HPDE6-E6E7 (cell line): ENCODE measurements at regions not wholly inside any gene's neighbourhood (a gene's known extent, or its start where the extent isn't known, plus 50 kb on each side); places are given as distances from the start of the nearest gene placed in this dataset.
A peak's percentile ranks its signal among the peaks of the same experiment; 100 is the strongest.

Source experiments
- DNase-seq: peaks from one replicate; pipeline ENCODE4 v3.0.0; 2011; ENCODE audit warnings: missing footprints; ENCODE audit errors: extremely low spot score

- DNase-seq = no peak
These were observed 50.2 kb upstream of the CCND2 start for GRCh38 chr12:4223273-4223845.

- DNase-seq = no peak
These were observed 52.3 kb upstream of the CCND2 start for GRCh38 chr12:4221258-4221620.

DNA sequence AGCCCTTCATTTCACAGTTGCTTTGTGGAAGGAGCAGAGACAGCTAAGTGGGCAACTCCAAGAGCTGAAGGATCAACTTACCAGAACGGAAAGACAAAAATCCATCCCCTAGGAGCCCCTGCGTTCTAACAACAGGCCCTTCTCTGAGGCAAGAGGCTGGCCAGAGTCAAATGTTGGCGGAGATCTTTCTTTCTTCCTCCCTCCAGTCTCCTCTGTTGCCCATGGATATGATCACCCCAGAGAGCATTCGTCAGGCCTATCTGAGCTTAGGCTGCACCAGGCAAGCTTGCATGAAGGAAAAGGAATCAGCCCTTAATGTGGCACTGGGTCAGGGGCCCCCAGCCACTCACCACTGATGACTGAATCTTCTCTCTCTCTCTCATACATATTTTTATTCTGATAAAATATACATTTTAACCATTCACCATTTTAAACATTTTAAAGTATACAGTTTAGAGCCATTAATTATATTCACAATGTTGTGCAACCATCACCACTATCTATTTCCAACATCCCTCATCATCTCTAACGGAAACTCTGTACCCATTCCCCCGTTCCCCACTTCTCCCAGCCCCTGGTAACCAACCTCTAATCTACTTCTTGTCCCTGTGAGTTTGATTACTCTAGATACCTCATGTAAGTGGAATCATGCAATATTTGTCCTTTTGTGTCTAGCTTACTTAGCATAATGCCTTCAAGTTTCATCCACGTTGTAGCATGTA, 52.9 kb upstream of the CCND2 start:
- no peak for DNase-seq

DNA sequence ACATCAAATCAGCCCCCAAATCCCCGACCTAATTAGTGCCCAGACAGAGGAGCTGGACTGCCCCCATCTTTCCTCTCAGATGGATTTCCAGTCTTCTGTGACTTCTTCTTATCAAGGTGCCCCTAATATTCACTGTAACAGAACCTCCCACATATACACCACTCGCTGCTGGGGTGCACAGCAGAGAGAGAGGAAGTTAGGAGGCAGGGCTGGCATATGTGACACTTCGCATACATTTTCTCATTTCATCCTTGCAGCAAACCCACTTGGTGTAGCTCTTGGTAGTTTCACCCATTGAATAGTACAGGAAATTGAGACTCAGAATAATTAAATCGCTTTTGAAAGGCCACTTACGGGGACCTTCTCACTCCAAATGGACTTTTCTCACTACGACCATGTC, 56.5 kb upstream of the CCND2 start:
- DNase-seq = no peak

DNA sequence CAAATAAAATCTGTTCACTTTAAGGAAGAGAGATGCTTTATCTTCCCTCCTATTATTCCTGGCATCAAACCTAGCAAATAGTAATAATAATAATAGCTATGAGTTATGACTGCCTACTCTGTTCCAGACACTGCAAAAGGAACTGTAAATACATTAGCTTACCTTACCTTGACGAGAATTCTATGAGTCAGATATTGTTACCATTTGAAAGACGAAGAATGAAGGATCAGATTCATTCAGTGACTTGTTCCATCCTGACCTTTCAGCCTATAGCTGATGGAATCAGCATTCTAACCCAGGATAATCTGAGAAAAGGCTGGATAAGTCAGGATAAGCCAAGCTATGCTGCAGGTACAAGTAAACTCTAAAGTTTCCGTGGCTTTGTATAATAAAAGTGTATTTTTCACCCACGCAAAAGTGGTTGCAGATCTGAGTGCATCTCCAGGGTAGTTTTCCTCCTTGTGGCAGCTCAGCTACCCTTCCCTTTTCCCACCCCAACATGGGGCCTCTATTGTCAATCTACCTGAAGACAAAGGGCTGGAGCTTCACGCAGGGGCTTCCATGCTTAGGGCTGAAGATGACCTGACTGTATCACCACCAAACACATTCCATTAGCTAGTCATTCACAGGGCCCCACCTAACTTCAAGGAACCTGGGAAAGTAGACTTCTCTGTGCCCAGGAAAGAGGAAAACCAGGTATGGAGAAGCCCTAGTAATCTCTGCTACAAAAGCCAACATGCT, 57.2 kb upstream of the CCND2 start:
- DNase-seq = peak; percentile 17

DNA sequence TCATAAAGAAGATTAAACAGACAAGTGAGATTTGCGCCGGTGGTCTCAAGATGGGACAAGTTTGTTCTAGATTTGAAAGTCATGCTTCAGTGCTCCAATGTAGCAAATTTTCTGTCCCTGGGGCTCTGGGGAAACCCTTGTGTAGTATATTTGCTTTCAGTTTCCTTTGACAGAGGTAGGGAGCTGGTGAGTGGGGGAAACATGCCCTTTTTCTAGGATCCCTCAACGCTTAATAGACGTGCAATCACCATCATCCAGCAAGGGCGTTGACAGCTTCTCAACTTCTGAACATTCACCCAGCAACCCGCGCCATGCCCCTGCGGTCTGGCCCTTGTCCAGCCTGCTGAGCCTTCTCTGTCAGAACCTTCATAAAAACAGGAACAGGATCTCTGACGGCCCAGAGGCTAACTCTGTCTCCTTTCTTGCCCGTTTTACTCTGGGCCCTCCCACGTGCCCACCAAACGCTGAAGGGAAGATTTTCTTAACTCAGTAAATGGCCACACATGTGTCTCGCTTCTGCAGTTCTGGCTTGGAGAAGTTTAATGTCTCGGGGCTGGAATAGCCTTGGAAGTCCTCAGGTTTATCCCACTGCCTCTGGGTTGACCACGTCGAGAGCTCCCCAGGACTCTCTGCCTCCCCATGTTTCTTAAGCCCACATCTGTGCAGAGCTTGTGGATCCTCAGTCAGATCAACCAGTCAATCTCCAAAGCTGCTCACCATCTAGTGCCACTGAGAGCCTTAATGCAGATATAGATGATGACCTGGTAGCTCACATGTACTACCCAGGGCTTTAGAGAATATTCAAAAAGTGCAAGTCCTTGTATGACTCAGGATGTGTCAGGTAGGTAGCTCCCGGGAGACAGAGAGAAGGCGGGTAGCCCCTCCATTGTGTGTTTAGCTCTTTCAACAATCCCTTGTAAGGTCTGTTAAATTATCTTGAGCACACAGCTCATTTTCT, 58.1 kb upstream of the CCND2 start:
- peak; percentile 83 for DNase-seq

- no peak for DNase-seq
These were observed 58.7 kb upstream of the CCND2 start for GRCh38 chr12:4214877-4215228.

DNA sequence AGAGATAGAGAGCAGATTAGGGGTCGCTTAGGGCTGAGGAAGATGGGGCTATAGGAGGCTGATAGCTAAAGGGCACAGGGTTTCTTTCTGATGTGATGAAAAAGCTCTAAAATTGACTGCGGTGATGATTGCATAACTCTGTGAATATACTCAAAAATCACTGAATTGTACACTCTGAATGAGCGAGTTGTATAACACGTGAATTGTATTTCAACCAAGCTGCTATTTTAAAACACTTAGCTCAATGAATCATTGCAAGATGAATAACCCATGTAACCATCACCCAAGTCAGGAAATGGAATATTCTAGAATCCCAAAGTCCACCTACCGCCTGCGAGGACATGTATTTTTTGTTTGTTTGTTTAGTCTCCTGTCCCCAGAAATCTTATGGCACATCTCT, 60.1 kb upstream of the CCND2 start:
- DNase-seq = no peak

GRCh38 chr12:4212845-4213244, 60.7 kb upstream of the CCND2 start:
- DNase-seq = no peak

DNA sequence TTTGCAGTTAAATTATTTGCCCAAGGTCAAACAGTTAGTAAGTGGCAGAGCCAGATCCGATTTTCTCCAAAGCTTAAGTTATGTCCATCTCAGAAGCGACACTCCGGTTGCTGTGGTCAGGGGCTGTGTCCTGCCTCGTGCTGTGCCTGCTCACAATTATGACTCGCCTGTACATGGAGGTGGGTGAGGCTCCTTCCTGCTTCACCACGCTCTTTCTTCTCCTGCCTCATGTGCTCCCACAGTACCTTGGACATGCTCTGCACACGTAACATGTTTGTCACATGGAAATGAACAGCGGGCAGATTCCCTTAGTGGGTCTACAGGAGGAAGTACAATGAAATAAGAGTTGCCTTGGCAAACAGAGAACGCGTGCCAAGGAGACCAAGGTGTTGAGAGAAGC, 62.2 kb upstream of the CCND2 start:
- no peak for DNase-seq

DNA sequence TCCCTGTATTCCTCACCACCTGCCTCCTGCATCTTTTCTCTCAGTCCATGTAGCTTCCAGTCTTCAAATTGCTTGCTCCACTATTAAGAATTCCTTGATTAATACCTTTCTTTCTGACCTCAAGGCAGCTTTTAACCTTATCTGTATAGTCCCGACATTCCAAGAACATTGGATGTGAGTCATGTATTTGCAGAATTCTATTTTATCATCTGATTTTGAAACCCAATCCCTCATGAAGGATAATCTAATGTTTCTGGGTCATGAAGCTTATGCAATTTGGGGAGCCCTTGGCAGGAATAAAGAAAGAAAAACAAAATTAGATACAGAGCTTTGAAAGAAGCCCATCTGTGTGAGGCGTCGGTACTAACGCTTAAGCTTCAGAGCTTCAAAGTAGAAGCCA, 63.4 kb upstream of the CCND2 start:
- DNase-seq = no peak

DNA sequence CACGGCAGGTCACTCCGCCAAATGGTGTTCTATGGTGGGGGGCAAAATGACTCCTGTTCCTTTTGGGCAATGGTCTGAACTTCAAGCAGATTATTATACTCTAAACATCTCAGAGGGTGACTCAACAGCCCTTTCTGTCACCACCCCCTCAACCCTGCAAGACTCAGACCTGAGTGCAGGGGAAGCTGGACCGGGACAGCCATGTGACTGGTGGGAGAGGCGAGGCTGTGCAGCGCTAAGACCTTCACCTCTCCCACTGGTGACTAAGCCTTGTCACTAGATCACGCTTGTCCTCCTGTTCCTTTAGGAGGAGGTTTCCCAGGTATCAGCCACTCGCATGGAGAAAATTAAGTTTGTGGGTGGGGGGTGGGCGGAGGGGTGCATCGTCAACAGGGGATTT, 67.1 kb upstream of the CCND2 start:
- DNase-seq = no peak

- no peak for DNase-seq
These were observed 69.7 kb upstream of the CCND2 start for GRCh38 chr12:4203772-4204376.

GRCh38 chr12:4202918-4203317, 70.6 kb upstream of the CCND2 start:
- DNase-seq = no peak

DNA sequence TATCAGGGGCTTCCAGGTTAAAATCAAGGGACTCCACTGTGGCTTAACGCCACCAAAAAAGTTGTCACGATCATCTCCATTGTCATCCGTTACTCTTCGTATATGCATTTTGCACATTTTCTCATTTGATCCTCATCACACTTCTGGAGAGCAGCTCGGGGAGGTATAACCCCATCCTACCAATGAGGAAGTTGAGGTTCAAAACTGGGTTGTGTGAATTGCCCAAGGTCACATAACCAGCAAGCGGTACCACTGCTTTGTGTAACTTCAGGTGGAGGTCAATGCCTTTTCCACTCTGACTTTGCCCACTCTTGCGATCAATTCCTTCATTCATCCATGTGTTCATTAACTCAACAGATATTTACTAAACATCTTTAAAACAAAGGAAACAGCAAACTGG, 71.1 kb upstream of the CCND2 start:
- no peak for DNase-seq

GRCh38 chr12:4201333-4202100, 72.0 kb upstream of the CCND2 start:
- no peak for DNase-seq

- DNase-seq = no peak
These were observed 75.4 kb upstream of the CCND2 start for GRCh38 chr12:4197922-4198763.

GRCh38 chr12:4196805-4197420, 76.6 kb upstream of the CCND2 start:
- no peak for DNase-seq

- no peak for DNase-seq
These were observed 78.9 kb upstream of the CCND2 start for GRCh38 chr12:4194668-4195067.

- DNase-seq = no peak
These were observed 79.7 kb upstream of the CCND2 start for GRCh38 chr12:4193821-4194220.
